KMS-11 (cell line): ENCODE measurements at regions not wholly inside any gene's neighbourhood (a gene's known extent, or its start where the extent isn't known, plus 50 kb on each side); places are given as distances from the start of the nearest gene placed in this dataset.
"Not testable (repeated sequence)": the region's sequence is repeated elsewhere in the genome, so short reads cannot be mapped to it uniquely, and the experiment has no call there.

Experiments used
- H2AFZ ChIP-seq: fragments of 200-600 bp; sonication (generic); 2 replicates; pipeline ENCODE4 v1.6.1; 2016; ENCODE audit warnings: antibody characterized with exemption, mixed run types, low read depth
- H3K27ac ChIP-seq: fragments of 200-600 bp; sonication (generic); 2 replicates; pipeline ENCODE4 v1.6.1; 2016; ENCODE audit warnings: mild to moderate bottlenecking, mixed run types
- H3K27me3 ChIP-seq: fragments of 200-600 bp; sonication (generic); 2 replicates; pipeline ENCODE4 v1.6.1; 2017; ENCODE audit warnings: mild to moderate bottlenecking, low read depth, mixed run types, moderate library complexity; ENCODE audit not compliant: insufficient read depth
- H3K36me3 ChIP-seq: fragments of 200-600 bp; sonication (generic); 2 replicates; pipeline ENCODE4 v1.6.1; 2017; ENCODE audit warnings: mild to moderate bottlenecking, mixed run types; ENCODE audit not compliant: insufficient read depth
- H3K4me1 ChIP-seq: fragments of 200-600 bp; sonication (generic); 2 replicates; pipeline ENCODE4 v1.6.1; 2016; ENCODE audit warnings: mild to moderate bottlenecking, low read depth, mixed run types; ENCODE audit not compliant: poor library complexity, severe bottlenecking
- H3K4me2 ChIP-seq: fragments of 200-600 bp; sonication (generic); 2 replicates; pipeline ENCODE4 v1.7.0; 2016; ENCODE audit warnings: mild to moderate bottlenecking, mixed run types
- H3K4me3 ChIP-seq: fragments of 200-600 bp; sonication (generic); IDR thresholded peaks from 2 replicates; pipeline ENCODE4 v1.6.1; 2017; ENCODE audit warnings: low read depth, low read length, mixed read lengths; ENCODE audit not compliant: insufficient read depth
- H3K79me2 ChIP-seq: fragments of 200-600 bp; sonication (generic); 2 replicates; pipeline ENCODE4 v1.6.1; 2016; ENCODE audit warnings: low read depth, mixed run types; ENCODE audit not compliant: insufficient read depth
- H3K9ac ChIP-seq: fragments of 200-600 bp; sonication (generic); 2 replicates; pipeline ENCODE4 v1.6.1; 2016; ENCODE audit warnings: mild to moderate bottlenecking, mixed run types
- H4K20me1 ChIP-seq: fragments of 200-600 bp; sonication (generic); 2 replicates; pipeline ENCODE4 v1.6.1; 2016; ENCODE audit warnings: mild to moderate bottlenecking, mixed run types; ENCODE audit not compliant: insufficient read depth
- TF ChIP-seq, protein P1 (sequence below): fragments of 200-600 bp; sonication (generic); conservative IDR thresholded peaks from 2 replicates; pipeline ENCODE4 v1.6.1; 2017; ENCODE audit warnings: low read depth, mild to moderate bottlenecking, antibody characterized with exemption, low read length, moderate library complexity, mixed read lengths

- Histone ChIP-seq H3K9ac (no peak overlapping the region), H3K4me2 (no peak overlapping the region), H3K4me1 (no peaks in the 10 kb centered on the region), H2AFZ (no peak overlapping the region), H3K27ac (no peak overlapping the region), H3K36me3 (no peaks in the 10 kb centered on the region), H3K4me3 (no peak overlapping the region), H4K20me1 (no peaks in the 10 kb centered on the region), H3K27me3 (no peaks in the 10 kb centered on the region), H3K79me2 (no peaks in the 10 kb centered on the region)
- TF ChIP-seq, protein P1, sequence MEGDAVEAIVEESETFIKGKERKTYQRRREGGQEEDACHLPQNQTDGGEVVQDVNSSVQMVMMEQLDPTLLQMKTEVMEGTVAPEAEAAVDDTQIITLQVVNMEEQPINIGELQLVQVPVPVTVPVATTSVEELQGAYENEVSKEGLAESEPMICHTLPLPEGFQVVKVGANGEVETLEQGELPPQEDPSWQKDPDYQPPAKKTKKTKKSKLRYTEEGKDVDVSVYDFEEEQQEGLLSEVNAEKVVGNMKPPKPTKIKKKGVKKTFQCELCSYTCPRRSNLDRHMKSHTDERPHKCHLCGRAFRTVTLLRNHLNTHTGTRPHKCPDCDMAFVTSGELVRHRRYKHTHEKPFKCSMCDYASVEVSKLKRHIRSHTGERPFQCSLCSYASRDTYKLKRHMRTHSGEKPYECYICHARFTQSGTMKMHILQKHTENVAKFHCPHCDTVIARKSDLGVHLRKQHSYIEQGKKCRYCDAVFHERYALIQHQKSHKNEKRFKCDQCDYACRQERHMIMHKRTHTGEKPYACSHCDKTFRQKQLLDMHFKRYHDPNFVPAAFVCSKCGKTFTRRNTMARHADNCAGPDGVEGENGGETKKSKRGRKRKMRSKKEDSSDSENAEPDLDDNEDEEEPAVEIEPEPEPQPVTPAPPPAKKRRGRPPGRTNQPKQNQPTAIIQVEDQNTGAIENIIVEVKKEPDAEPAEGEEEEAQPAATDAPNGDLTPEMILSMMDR = no peak
Observed at GRCh38 chr15:62653122-62653521, 389.4 kb upstream of the TPM1 start.

DNA sequence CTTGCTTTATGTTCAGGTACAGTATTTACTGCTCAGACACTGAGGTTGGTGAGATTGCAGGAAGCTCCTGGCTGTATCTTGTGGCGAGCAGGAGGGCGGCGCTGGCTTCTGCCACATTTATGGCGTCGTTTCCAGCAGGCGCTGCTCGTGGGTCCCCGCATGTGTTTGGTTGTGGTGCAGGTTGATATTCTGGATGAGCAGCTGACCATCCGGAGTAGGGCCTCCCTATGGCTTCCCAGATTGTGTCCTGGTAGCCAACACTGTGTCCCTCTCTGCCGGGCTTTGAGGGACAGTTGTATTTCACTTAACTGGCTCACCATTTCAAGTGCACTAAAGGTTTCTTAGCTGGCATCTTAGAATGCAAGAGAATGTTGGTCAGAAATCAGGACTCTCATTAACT lies 386.5 kb upstream of the TPM1 start:
- H3K4me3 ChIP-seq = no peak overlapping the region
- H3K79me2 ChIP-seq = no peaks in the 10 kb centered on the region
- no peak overlapping the region for H3K27ac ChIP-seq
- no peaks in the 10 kb centered on the region for H3K36me3 ChIP-seq
- no peaks in the 10 kb centered on the region for H3K4me1 ChIP-seq
- TF ChIP-seq, protein P1 = no peak
- no peak overlapping the region for H3K4me2 ChIP-seq
- H2AFZ ChIP-seq = no peak overlapping the region
- no peak overlapping the region for H3K9ac ChIP-seq
- no peaks in the 10 kb centered on the region for H3K27me3 ChIP-seq
- no peaks in the 10 kb centered on the region for H4K20me1 ChIP-seq

- H3K36me3 ChIP-seq, H3K4me2 ChIP-seq, H3K4me3 ChIP-seq, H3K27ac ChIP-seq, H3K9ac ChIP-seq, H3K4me1 ChIP-seq, H3K79me2 ChIP-seq, H4K20me1 ChIP-seq, H2AFZ ChIP-seq, H3K27me3 ChIP-seq: not testable (repeated sequence)
Observed at GRCh38 chr15:62657501-62657900, 385.0 kb upstream of the TPM1 start.

DNA sequence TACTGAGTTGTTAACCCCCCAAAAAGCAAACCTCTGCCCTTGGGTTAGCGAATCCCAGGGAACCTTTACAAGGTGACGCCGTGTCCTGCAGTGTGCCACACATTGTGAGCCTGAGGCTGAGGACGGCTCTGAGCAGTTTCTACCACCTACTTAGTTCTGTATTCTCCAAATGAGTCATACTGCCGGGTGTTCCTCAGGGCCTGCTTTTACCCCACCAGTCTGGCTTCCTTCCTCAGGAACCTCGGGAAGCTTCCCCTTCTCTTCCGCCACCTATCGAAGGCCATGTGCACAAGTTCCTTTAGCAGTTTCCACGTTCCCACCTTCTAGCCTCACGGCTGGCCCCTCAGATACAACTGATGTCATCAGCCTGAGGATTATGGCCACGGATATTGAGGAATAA lies 384.0 kb upstream of the TPM1 start:
- no peak overlapping the region for H3K4me3 ChIP-seq
- TF ChIP-seq, protein P1 = no peak

DNA sequence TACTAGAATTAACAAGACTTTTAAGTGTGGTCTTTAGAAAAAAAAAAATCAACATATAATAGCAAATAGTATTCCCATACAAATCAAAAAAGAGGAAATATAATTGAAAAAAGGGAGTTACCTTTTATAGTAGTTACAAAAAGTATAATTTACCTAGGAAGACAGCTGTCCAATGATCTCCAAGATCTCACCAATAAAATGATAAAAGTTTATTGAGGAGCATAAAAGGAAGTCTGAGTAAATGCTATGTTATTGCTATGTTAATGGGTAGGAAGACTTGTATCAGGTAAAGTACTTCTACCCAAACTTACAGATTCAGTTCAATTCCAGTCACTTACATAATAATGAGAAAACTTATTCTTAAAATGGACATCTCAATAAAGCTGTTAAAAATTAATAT lies 379.0 kb upstream of the TPM1 start:
- H3K9ac ChIP-seq = no peak overlapping the region
- no peak overlapping the region for H3K4me3 ChIP-seq
- no peak overlapping the region for H3K4me2 ChIP-seq
- H3K27ac ChIP-seq = no peak overlapping the region
- H2AFZ ChIP-seq = no peak overlapping the region
- H3K27me3 ChIP-seq = no peaks in the 10 kb centered on the region
- TF ChIP-seq, protein P1 = no peak
- H4K20me1 ChIP-seq = no peaks in the 10 kb centered on the region
- no peaks in the 10 kb centered on the region for H3K79me2 ChIP-seq
- H3K36me3 ChIP-seq = no peaks in the 10 kb centered on the region
- no peaks in the 10 kb centered on the region for H3K4me1 ChIP-seq

More for the DNA sequence above, 384.0 kb upstream of the TPM1 start:
- Histone ChIP-seq H2AFZ (no peak overlapping the region), H3K4me2 (no peak overlapping the region), H3K79me2 (no peaks in the 10 kb centered on the region), H3K36me3 (no peaks in the 10 kb centered on the region), H3K27me3 (no peaks in the 10 kb centered on the region), H3K9ac (no peak overlapping the region), H3K27ac (no peak overlapping the region), H3K4me1 (no peaks in the 10 kb centered on the region), H4K20me1 (no peaks in the 10 kb centered on the region)
